ENCODE measurements at regions not wholly inside any gene's neighbourhood (a gene's known extent, or its start where the extent isn't known, plus 50 kb on each side); places are given as distances from the start of the nearest gene placed in this dataset.
"Not testable (repeated sequence)": the region's sequence is repeated elsewhere in the genome, so short reads cannot be mapped to it uniquely, and the experiment has no call there.

DNA sequence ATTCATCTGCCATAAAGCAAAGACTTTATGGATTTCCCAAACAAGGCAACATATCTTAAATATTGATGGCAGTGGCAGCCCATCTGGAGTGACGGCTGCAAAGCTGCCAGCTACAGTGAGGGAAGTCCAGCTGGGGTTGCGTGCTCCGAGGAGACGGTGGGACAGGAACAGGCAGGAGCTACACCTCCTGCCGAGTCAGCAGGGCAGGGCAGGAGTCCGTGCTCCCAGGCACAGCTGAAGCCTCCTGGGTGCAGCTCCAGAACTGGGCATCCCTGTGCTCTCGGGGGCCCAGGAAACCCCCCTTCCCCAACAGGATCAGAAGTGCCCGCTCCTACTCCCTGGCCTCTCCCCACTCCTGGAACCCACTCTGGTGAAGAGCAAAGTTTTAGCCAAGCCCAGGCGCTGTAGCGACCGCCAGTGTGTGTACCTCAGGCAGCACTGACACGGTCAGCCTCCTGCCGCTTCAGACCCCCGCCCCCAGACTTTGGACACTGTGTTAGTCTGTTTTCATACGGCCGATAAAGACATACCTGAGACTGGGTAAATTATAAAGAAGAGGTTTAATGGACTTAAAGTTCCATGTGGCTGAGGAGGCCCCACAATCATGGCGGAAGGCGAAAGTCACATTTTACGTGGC lies 556.4 kb upstream of the CCDC54 start:
- DNase-seq (ENCODE audit: low spot score), result no peak

DNA sequence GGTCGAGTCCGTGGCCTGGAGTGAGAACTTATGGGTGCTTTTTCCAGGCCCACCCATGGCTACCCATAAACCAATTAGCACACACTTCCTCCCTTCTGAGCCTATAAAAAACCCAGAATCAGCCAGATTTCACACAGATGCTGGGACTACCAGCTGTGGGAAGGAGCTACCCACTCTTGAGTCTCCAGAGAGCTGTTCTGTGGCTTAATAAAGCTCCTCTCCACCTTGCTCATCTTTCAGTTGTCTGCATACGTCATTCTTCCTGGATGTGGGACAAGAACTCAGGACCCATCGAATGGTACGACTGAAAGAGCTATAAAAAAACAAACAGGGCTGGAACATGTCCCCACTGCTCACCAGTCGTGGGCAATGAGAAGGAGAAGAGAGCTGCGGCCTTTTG lies 555.4 kb upstream of the CCDC54 start:
- no peak for DNase-seq (ENCODE audit: low spot score)

DNA sequence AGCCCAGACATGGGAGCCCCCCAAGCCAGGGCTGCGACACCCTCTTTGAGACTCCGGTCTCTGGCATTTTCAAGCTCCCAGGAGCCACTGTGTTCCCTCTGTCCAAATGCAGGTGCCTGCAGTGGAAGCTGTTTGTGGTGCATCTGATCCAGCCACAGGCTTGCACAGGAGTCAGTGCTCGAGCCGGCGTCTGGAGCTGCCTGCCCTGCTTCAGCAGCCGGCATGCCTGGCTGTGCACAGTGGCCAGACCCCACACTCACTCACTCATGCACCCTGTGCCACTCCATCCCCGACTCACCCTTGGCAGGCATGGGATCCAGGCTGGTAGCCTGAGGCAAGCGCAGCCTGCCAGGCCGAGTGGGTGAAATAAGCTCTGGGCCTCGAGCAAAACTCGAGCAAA lies 555.0 kb upstream of the CCDC54 start:
- no peak for DNase-seq (ENCODE audit: low spot score)

DNA sequence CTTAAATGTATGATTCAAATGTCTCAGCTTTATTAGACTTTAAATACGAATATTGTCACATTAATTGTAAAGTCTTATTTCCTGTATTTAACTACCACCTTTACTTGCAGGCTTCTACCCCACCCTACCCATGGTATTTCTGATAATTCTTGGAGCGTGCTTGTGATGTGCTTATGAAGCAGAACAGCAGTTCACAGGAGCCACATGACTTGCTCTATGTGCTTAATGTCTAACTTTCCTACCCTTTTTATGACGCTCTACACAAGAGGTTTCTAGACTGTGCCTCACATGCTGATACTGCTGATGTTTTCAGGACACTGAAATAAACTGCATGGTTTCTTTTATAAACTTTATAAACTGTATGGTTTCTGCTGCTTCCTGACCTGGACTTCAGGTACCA lies 553.5 kb upstream of the CCDC54 start:
- no peak for DNase-seq (ENCODE audit: low spot score)

DNA sequence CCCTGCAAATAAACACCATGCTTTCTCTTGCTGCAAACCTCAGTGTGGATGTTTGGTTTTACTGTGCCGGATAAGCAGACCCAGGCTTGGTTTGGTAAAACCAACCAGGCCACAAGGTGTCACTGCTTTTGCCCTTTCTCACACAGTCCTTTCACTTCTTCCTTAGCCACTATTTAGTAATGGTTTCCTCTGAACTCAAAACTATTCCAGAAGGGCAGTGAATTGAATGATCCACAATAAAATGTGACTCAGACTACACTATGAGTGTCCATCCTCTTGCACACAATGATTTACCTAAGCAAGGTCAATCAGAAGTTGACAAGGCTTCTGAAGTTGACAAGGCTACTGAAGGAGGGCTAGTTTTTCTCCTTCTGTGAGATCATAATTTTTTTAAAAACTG lies 552.4 kb upstream of the CCDC54 start:
- peak; percentile 72 for DNase-seq (ENCODE audit: low spot score)

DNA sequence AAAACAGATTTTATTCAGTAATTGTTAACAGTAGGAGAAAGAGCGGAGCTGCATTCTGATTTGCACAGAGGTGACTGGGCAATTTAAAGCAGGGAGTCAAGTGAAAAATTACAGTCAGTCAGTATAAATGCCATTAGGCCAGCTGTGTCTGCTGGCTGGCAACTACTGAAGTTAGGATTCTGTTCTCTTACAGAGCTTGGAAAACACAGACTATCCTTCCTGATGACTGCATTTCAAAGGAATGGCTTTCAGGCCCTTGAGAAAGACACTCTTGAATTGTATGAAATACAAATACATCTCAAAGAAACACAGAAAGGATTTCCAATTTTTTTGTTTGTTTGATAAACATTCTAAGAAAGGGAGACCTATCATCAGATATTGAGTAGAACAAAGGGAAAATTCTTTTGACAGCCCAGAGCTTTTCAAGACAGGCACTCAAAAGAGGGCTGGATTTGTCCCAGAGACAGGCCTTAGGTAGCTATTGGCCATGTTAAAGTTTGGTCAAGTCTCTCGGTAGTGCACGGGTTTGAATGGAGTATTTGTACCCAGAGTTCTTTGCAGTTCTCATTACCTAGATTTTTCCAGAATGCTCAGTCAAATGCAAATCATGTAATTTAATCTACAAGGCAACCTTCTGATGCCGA lies 551.2 kb upstream of the CCDC54 start:
- peak; percentile 67 for DNase-seq (ENCODE audit: low spot score)

DNA sequence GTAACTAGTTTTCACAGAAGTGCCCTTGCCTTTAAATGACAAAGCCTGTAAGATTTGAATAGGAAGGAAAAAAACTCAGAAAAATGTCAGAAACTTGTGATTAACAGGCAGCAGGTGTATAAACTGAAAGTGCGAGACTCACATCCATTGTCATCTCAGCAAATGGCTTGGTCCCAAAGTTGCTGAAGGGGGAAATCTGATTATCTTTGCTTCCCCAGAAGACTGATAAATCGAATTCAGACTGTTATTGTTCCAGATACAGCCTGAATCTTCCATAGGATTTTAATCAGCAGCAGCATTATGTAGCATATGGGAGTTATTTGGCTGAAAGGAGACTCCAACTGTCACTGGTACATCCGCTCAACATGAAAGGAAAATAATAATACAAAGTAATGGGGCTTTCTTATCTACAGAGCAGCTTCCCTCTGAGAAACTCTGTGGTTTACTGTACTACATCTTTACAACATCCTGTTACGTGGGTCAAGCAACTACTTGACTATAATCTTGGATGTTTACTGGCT lies 550.4 kb upstream of the CCDC54 start:
- no peak for DNase-seq (ENCODE audit: low spot score)

DNA sequence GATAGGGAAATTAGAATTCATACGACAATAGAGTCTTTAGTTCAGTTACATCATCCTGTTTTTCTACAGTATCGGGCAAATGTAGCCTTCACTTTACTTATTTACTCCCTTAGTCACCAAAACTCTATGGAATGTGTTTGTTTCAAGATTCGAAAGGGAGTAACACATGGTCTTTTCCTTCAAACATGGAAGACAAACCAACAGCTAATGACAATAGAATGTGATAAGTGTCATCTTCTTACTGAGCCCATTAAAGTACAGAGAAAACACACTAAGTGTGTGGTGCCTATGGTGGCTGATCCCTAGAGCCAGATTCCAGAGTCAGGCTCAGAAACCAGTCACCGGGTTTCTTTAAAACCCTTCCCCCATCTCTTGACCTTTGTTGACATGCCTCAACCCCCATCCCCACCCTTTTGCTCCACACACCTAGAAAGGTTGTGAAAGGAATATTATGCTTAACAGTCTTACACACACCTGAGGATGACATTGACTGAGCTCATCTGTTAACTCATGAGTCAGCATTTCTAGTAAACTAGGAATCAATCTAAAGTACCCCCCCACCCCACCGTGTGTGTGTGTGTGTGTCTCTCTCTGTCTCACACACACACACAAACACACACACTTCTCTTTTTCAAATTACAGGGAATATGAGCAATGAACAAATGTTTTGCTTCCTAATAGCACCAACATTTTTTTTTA lies 549.6 kb upstream of the CCDC54 start:
- no peak for DNase-seq (ENCODE audit: low spot score)

DNA sequence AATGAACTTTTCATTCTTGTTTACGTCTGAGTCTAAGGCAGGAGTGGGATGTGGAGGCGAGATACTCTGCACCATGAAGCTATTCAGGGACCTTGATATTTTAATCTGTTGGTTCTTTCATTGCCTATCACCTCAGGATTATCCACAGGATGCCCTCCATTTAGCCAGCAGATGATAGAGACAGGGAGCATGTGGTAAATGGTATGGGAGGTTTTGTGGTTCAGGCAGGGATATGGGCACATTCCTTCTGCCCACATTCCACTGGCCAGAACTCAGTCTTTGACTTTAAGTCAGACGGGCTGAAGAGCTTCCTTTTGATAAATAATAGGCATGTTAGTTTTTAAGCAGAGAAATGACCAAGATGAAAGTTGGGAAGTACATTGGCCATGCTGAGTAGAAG lies 548.0 kb upstream of the CCDC54 start:
- peak; percentile 45 for DNase-seq (ENCODE audit: low spot score)

DNA sequence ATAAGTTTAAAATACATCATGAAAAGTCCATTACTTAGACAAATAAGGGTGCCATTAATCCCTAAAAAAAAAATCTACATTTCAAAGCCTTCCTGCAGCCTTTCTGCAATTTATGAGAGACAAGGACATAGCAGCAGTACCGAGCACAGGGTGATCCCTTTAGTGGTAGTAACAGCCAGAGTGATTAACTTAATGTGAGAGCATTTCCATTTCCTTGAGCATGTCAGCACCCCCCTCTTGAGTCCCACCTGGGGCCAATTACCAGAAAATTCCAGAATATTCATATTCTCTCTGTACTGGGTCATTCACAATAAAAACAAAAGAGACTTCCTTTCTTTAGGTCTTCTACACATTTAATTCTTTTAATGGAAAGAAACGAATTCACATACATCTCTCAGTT lies 546.9 kb upstream of the CCDC54 start:
- no peak for DNase-seq (ENCODE audit: low spot score)

DNA sequence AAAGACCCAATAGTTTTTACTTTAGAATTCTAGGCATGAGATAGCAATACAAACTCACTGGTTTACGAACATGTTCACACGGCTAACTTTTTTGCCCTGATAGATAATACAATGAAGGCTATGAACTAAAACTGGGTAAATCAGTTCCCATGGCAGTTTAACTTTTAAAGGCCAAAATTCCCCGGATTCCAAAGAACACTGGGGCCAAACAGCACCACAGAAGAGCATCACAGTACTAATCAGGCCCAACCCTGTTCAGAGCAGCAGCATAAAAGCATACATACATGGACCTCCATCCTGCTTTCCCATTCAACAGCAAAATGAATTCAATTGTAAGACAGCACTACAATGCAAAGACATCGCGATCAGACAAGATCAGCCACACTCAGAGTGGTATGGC lies 540.3 kb upstream of the CCDC54 start:
- no peak for DNase-seq (ENCODE audit: low spot score)

DNA sequence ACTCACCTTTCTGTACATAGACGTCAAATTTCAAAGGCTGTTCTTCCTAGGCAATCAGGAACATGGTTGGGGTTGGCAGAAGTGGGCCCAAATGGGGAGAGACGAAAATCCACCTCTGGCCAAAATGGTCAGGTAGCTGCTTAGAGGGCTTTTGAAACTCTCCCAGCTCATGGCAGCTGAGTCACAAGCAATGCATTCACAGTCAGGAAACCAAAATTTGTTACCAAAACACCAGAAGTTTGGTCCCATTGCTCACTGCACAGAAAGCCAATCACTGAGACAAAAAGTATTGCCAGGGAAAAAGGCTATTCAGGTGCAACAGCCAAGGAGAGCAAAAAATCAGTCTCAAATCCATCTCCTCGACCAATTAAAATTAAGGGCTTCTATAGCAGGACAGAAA lies 539.6 kb upstream of the CCDC54 start:
- DNase-seq (ENCODE audit: low spot score), result no peak

DNA sequence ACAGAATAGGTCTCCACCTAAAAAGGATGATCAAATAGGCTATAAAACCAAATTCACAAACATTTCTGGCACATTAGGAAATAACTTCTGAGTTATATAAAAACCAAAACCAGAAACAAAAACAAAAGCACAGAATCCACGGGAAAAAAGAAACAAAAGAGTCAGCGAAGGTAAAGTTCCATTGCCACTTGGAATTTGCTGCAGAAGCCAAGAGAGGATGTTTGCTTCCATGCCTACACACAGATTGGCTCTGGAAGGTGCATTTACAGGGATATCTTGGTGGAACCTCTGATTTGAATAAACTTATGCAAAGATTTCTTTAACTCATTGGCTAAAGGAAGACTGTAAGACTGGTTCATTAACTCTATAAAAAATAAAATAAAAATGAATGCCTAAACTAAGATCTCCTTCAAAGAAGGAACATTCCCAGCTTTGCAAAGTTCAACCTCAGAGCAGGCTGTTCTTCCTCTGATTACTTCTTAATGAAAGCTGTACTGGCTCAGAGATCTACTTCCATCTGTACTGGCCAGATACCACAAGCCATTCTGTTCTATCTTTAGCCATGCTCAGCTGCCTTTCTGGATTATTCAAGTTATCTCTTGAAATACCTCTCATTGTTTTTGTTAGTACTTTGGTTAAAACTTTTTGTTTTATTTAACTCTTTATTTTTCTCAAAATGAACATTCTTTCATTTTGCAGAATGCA lies 537.5 kb upstream of the CCDC54 start:
- DNase-seq (ENCODE audit: low spot score), result no peak

DNA sequence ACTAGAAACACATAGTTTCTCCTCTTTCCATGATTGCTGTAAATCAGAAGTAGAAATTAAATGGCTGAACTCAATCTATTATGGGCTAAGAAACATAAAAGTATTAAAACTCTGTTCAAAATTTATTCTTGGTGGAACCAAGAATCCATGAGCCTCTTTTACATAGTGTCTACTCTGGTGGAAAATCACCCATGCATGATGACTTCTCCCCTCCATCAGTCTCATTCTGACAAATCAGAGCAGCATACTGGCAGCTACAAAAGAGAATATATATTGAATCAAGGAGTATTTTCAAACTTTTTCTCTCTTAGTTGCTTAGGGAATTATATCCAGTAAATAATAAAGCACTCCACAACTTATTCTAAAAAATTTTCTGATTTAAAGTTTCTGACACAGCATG lies 536.9 kb upstream of the CCDC54 start:
- no peak for DNase-seq (ENCODE audit: low spot score)

DNA sequence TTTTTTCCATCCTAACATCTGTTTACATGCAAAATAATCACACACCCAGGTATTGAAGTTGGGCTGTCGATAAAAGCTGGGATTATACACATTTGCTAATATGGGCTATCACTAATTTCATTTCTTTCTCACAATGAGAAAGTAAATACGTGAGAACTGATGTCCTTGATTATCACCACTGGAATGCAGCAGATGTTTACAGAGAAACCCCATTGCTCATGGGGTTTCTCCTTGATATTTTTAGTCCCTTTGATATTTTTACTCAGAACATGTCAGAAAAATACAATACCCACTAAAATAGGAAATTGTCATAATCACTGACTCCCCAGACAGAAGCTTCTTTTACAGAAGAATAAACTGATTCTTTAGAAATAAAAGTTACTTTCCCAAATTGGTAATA lies 535.1 kb upstream of the CCDC54 start:
- no peak for DNase-seq (ENCODE audit: low spot score)

DNA sequence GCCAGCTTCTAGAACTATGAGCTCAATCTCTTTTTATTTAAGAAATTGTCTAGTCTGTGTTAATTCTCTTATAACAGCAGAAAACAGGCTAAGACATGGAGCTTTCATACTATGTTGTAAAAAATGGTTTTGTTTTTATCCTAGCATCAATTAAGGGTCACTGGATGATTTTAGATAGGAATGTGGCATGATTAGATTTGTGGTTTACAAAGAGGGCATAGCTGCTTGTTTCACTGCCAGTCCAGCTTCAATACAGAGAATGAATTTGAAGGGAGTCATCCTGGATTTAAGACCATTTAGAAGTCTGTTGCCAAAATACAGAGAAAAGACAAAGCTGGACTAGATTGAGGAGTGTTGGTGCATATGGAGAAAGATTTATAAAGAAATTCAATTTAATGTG lies 532.6 kb upstream of the CCDC54 start:
- no peak for DNase-seq (ENCODE audit: low spot score)

DNA sequence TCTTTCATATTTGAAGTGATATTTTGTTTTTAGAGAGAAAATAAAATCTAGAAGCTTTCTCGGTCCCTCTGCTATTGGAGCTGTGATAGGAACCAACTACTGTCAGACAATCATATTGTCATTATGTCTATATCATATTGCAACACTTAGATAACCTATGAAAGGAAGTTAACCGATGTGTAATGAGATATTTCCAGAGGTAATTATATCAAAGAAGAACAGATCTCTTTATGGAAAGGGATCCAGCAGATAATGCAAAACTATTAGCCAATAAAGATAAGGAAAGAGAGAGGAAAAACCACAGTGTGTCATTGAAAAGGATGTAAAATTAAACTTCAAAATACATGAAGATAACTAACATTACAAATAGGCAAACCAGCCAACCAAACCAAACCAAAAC lies 529.1 kb upstream of the CCDC54 start:
- DNase-seq (ENCODE audit: low spot score), result no peak

DNA sequence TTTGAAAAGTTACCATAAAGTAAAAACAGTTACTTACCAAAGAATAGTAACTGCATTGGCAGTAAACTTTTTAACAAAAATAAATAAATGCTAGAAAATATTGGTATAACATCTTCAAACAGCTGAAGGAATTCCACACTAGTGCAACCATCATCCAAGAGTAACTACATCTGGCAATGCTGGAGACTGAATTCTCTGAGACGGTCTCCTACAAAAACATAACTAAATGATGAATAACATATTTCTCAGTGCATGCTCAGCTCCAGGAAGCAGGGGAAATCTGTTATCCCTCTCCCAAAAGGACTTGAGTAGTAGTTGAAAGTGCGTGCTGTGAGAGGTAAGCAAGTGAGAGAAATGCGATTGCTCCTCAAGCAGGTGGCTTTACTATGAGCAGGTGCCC lies 526.8 kb upstream of the CCDC54 start:
- no peak for DNase-seq (ENCODE audit: low spot score)

DNA sequence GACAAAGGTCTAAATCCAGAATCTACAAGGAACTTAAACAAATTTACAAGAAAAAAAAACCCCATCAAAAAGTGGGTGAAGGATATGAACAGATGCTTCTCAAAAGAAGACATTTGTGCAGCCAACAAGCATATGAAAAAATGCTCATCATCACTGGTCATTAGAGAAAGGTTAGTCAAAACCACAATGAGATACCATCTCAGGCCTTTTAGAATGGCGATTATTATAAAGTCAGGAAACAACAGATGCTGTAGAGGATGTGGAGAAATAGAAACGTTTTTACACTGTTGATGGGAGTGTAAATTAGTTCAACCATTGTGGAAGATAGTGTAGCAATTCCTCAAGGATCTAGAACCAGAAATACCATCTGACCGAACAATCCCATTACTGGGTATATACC lies 518.9 kb upstream of the CCDC54 start:
- not testable (repeated sequence) for DNase-seq (ENCODE audit: low spot score)

DNA sequence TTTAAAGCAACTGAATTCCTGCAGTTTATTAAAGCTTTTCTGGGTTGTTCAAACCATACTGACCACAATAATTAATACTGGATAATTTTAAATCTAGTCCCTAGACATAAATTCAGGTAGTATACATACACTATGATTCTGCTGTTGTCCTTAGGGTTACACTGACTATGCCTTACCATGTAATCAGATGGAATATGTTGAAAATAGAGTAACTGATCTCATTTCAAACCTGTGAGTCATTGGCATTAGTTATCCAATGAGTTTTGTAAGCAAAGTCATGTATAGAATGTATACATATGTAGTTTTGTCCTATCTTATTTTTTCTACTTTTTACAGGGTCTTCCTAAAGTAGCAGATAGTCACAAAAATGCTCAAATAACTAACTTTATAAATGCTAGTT lies 517.1 kb upstream of the CCDC54 start:
- DNase-seq (ENCODE audit: low spot score), result no peak

DNA sequence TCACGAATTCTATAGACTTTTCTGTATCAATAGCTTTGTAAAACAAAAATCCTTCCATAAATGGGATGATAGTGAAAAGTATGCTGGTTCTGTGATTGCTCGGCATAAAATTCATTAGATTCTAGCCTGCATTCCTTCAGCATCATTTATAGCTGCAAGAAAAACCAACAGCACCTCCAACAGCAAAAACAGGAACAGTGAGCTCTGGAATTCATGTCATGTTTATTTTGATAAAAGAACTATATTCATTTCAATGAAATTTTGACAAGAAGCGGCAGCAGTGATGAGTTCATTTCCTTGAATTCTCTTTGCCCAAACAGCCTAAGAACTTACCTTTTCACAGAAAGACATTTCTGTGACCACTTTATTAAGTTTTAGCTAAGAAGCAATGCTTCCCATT lies 515.2 kb upstream of the CCDC54 start:
- peak; percentile 54 for DNase-seq (ENCODE audit: low spot score)

DNA sequence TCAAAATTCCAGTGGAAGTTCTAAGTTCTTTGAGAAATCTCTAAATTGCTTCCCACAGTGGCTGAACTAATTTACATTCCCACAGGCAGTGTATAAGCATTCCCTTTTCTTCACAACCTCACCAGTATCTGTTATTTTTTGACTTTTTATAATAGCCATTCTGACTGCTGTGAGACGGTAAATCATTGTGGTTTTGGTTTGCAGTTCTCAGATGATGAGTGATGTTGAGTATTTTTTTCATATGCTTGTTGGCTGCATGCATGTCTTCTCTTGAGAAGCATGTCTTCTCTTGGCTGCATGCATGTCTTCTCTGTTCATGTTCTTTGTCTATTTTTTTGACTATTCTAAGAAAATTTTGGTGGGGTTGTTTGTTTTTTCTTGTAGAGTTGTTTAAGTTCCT lies 499.6 kb upstream of the CCDC54 start:
- no peak for DNase-seq (ENCODE audit: low spot score)

DNA sequence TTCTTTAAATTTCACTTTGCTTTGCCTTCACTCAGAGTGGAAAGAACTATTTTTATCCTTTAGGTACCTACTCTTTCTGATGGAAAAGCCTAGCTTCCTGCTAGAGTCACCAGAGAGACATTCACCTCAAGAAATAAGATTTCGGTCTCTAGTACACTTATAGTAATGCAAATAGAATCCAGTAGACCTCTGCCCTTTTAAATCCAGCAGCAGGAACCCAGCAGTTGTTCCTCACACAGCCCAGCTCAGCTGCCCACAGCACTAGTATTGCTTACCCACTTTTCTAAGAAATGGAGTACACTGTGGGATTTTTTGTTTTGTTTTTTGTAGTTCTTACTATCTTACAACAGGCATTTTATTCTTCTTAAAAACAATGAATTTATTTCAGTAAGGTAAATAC lies 497.0 kb upstream of the CCDC54 start:
- no peak for DNase-seq (ENCODE audit: low spot score)
